ENCODE measurements at regions not wholly inside any gene's neighbourhood (a gene's known extent, or its start where the extent isn't known, plus 50 kb on each side); places are given as distances from the start of the nearest gene placed in this dataset.

DNA sequence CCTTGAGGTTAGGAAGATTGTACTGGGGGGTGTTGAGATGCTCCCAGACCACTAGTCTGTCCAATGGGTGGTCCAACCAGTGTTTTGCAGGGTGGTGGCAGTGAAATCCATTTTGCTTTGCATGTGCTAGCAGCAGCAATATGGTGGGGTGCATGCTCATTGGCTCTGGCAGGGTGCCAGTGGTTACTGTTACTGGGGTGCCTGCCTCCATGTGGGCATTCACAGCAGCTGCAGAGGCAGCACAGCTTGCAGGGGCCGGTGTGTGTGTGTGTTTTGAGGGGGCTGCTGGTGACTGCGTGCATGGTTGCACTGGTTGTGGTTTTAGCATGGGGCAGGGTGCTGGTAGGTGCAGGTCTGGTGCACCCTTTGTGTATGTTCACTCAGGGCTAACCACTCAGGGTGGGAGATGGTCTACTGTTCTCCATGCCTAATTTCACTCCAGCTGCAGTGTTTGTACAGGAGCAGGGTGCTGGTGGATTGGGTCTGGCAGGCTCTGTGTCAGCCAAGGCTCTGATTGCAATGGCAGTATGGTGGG, 265.4 kb downstream of the NUP35 start:
- Histone ChIP-seq H3F3A (ENCODE audit: insufficient read depth, low read length, poor library complexity, severe bottlenecking) (no peaks in the 10 kb centered on the region), H3K36me3 (ENCODE audit: insufficient read depth, low read length) (no peaks in the 10 kb centered on the region), H3K9me2 (ENCODE audit: insufficient read depth, low read length) (no peaks in the 10 kb centered on the region), H3K79me2 (replicated peaks; ENCODE audit: insufficient read depth, low read length) (no peaks in the 10 kb centered on the region), H3K27me3 (ENCODE audit: insufficient read depth, low read depth, low read length) (no peaks in the 10 kb centered on the region), H4K20me1 (ENCODE audit: insufficient read depth) (no peaks in the 10 kb centered on the region), H3K4me3 (ENCODE audit: low read length) (no peak overlapping the region), H3K9ac (ENCODE audit: low read length) (no peak overlapping the region), H3K9me3 (ENCODE audit: low read length) (no peaks in the 10 kb centered on the region), H3K4me2 (ENCODE audit: low read length) (no peak overlapping the region), H3K27ac (ENCODE audit: low read length) (no peak overlapping the region), H2AFZ (ENCODE audit: low read depth, low read length) (no peak overlapping the region)
- TF ChIP-seq EZH2 (IDR thresholded peaks at IDR 0.05; ENCODE audit: borderline replicate concordance, insufficient read depth, low read length, poor library complexity, severe bottlenecking) (no peak), SMC3 (conservative IDR thresholded peaks at IDR 0.05; ENCODE audit: poor library complexity) (no peak), EP300 (conservative IDR thresholded peaks at IDR 0.05; ENCODE audit: poor library complexity, severe bottlenecking) (no peak), MXI1 (conservative IDR thresholded peaks at IDR 0.05; ENCODE audit: poor library complexity, severe bottlenecking) (no peak), RAD21 (conservative IDR thresholded peaks at IDR 0.05) (no peak), TAF1 (IDR thresholded peaks at IDR 0.05; ENCODE audit: low read depth) (no peak), POLR2AphosphoS5 (IDR thresholded peaks at IDR 0.05) (no peak), REST (IDR thresholded peaks at IDR 0.05; ENCODE audit: borderline replicate concordance) (no peak)
- TF ChIP-seq, protein P1, sequence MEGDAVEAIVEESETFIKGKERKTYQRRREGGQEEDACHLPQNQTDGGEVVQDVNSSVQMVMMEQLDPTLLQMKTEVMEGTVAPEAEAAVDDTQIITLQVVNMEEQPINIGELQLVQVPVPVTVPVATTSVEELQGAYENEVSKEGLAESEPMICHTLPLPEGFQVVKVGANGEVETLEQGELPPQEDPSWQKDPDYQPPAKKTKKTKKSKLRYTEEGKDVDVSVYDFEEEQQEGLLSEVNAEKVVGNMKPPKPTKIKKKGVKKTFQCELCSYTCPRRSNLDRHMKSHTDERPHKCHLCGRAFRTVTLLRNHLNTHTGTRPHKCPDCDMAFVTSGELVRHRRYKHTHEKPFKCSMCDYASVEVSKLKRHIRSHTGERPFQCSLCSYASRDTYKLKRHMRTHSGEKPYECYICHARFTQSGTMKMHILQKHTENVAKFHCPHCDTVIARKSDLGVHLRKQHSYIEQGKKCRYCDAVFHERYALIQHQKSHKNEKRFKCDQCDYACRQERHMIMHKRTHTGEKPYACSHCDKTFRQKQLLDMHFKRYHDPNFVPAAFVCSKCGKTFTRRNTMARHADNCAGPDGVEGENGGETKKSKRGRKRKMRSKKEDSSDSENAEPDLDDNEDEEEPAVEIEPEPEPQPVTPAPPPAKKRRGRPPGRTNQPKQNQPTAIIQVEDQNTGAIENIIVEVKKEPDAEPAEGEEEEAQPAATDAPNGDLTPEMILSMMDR (IDR thresholded peaks at IDR 0.05; ENCODE audit: poor library complexity, severe bottlenecking) = no peak

- Histone ChIP-seq H2AFZ (ENCODE audit: low read depth, low read length) (no peak overlapping the region), H3K9me2 (ENCODE audit: insufficient read depth, low read length) (no peaks in the 10 kb centered on the region), H3K9ac (ENCODE audit: low read length) (no peak overlapping the region), H3F3A (ENCODE audit: insufficient read depth, low read length, poor library complexity, severe bottlenecking) (no peaks in the 10 kb centered on the region), H4K20me1 (ENCODE audit: insufficient read depth) (no peaks in the 10 kb centered on the region), H3K4me3 (ENCODE audit: low read length) (no peak overlapping the region), H3K79me2 (replicated peaks; ENCODE audit: insufficient read depth, low read length) (no peaks in the 10 kb centered on the region), H3K36me3 (ENCODE audit: insufficient read depth, low read length) (no peaks in the 10 kb centered on the region), H3K27me3 (ENCODE audit: insufficient read depth, low read depth, low read length) (no peaks in the 10 kb centered on the region), H3K27ac (ENCODE audit: low read length) (no peak overlapping the region), H3K4me2 (ENCODE audit: low read length) (no peak overlapping the region), H3K9me3 (ENCODE audit: low read length) (no peaks in the 10 kb centered on the region)
- TF ChIP-seq SMC3 (conservative IDR thresholded peaks at IDR 0.05; ENCODE audit: poor library complexity) (no peak), TAF1 (IDR thresholded peaks at IDR 0.05; ENCODE audit: low read depth) (no peak), POLR2AphosphoS5 (IDR thresholded peaks at IDR 0.05) (no peak), EZH2 (IDR thresholded peaks at IDR 0.05; ENCODE audit: borderline replicate concordance, insufficient read depth, low read length, poor library complexity, severe bottlenecking) (no peak), RAD21 (conservative IDR thresholded peaks at IDR 0.05) (no peak), REST (IDR thresholded peaks at IDR 0.05; ENCODE audit: borderline replicate concordance) (no peak), MXI1 (conservative IDR thresholded peaks at IDR 0.05; ENCODE audit: poor library complexity, severe bottlenecking) (no peak), EP300 (conservative IDR thresholded peaks at IDR 0.05; ENCODE audit: poor library complexity, severe bottlenecking) (no peak)
These were observed 265.9 kb downstream of the NUP35 start for GRCh38 chr2:183390109-183390508.
